Gastrocnemius medialis (tissue), 4 donors: ENCODE measurements at regions not wholly inside any gene's neighbourhood (a gene's known extent, or its start where the extent isn't known, plus 50 kb on each side); places are given as distances from the start of the nearest gene placed in this dataset.

Source experiments
- ATAC-seq, 2 donors: fragments of 150-250 bp; one replicate each; pipeline ENCODE4 v1.9.1; 2016
- DNase-seq, 2 donors: peaks; one replicate each; pipeline ENCODE4 v3.0.0-alpha.2; 2019
- H3K27ac ChIP-seq, 4 donors: fragments of 200-600 bp; sonication (generic); 1 replicate in 1 of 4; 2 replicates in 3 of 4; pipeline ENCODE4 v1.5.1; 2016 to 2018; ENCODE audit warnings: mild to moderate bottlenecking in 2 of 4, moderate library complexity in 1 of 4
- H3K27me3 ChIP-seq, 3 donors: fragments of 200-600 bp; sonication (generic) in 2 of 3; 1 replicate in 1 of 3; 2 replicates in 2 of 3; pipeline versions ENCODE4 v1.5.1 to v1.6.0; 2016 to 2019; ENCODE audit warnings: mild to moderate bottlenecking in 1 of 3, moderate library complexity in 1 of 3
- H3K36me3 ChIP-seq, 2 donors: fragments of 200-600 bp; sonication (generic) in 1 of 2; one replicate each; pipeline ENCODE4 v1.5.1; 2017 to 2018
- H3K4me1 ChIP-seq, 2 donors: fragments of 200-600 bp; sonication (generic) in 1 of 2; one replicate each; pipeline ENCODE4 v1.5.1; 2016 to 2017; ENCODE audit warnings: mild to moderate bottlenecking in 2 of 2
- H3K4me3 ChIP-seq, 4 donors: fragments of 200-600 bp; sonication (generic) in 3 of 4; 1 replicate in 1 of 4; 2 replicates in 3 of 4; pipeline ENCODE4 v1.5.1; 2016 to 2019; ENCODE audit warnings: mild to moderate bottlenecking in 2 of 4
- H3K9me3 ChIP-seq, 3 donors: fragments of 200-600 bp; sonication (generic) in 2 of 3; 1 replicate in 1 of 3; 2 replicates in 2 of 3; pipeline ENCODE4 v1.5.1; 2016 to 2019
- POLR2A ChIP-seq, 2 donors: fragments of 450-650 bp; IDR thresholded peaks; one replicate each; pipeline ENCODE4 v1.6.1; 2017; ENCODE audit warnings: antibody characterized with exemption in 2 of 2, mild to moderate bottlenecking in 2 of 2, moderate library complexity in 2 of 2
- in situ Hi-C, 4 donors: fragments of 200-750 bp; cut with MboI; loops; one replicate each; pipeline versions ENCODE4 v1.15.0 to v1.8.0; 2017; ENCODE audit warnings: low sequenced_read_pairs in 4 of 4
- intact Hi-C: fragments of 100-400 bp; cut with DNase I; formaldehyde crosslinking; loops from one replicate; pipeline ENCODE4 v1.15.1; 2023; ENCODE audit warnings: low total_unique reads
- TF ChIP-seq, protein P1 (sequence below), 5 experiments: fragments of 450-650 bp in 3 of 5; fragments of 200-600 bp in 2 of 5; sonication (generic) in 2 of 5; IDR thresholded peaks in 4 of 5; conservative IDR thresholded peaks in 1 of 5; 1 replicate in 4 of 5; 2 replicates in 1 of 5; pipeline ENCODE4 v1.5.1; 2016 to 2019; ENCODE audit warnings: antibody characterized with exemption in 5 of 5, mild to moderate bottlenecking in 3 of 5, moderate library complexity in 3 of 5

DNA sequence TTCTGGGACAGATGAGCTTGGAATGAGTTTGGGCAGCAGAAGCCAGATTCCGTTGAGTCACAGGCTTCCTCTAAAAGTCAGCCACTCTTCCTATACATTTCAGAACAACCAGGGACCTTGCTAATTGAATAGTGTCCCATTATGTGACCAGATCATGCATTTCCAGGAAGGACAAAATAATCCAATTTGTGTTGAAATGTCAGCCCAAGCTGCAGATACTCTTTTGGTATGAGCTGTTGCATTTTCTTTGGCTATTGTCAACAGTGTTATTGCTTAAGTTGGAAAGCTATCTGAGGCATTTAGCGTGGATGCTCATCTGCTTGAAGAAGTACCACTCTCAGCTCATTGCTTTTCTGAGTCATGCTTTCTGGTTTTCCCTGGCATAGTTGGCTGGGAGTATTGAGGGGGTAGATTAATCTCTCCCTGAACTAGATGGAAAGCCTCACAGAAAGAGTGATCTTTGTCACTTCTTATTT lies 223.7 kb upstream of the HABP2 start:
- ATAC-seq: no peak
- in situ Hi-C loops: no loop called here

DNA sequence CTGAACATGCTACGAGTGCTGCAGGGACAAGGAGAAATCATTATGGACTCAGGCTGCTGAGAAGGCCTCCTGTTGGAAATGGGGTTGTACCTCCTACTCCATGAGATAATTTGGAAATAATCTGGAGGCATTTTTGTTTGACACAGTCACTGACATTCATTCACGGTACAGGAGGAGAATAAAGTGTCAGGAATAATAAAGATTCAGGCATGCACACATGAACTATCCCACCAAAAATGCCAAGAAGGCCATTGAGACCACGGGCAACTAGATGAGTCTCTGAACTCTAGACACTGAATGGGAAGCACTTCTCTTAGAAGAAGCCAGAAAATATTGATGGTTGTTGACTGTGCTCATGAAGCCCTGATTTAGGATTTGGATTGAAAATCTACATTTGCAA lies 220.9 kb upstream of the HABP2 start:
- in situ Hi-C loops: no loop called here
- TF ChIP-seq, protein P1, sequence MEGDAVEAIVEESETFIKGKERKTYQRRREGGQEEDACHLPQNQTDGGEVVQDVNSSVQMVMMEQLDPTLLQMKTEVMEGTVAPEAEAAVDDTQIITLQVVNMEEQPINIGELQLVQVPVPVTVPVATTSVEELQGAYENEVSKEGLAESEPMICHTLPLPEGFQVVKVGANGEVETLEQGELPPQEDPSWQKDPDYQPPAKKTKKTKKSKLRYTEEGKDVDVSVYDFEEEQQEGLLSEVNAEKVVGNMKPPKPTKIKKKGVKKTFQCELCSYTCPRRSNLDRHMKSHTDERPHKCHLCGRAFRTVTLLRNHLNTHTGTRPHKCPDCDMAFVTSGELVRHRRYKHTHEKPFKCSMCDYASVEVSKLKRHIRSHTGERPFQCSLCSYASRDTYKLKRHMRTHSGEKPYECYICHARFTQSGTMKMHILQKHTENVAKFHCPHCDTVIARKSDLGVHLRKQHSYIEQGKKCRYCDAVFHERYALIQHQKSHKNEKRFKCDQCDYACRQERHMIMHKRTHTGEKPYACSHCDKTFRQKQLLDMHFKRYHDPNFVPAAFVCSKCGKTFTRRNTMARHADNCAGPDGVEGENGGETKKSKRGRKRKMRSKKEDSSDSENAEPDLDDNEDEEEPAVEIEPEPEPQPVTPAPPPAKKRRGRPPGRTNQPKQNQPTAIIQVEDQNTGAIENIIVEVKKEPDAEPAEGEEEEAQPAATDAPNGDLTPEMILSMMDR (IDR thresholded peaks at IDR 0.05 in 4 of 5, conservative IDR thresholded peaks at IDR 0.05 in 1 of 5): no peak
- no peak for TF ChIP-seq POLR2A (IDR thresholded peaks at IDR 0.05)

More for the DNA sequence above, 223.7 kb upstream of the HABP2 start:
- intact Hi-C loops: no loop called here
- Histone ChIP-seq H3K36me3 (no peaks in the 10 kb centered on the region), H3K4me3 (no peak overlapping the region), H3K27ac (no peak overlapping the region), H3K4me1 (peaks cover 0 to 6% of the 10 kb centered on the region in 2 donors), H3K9me3 (peaks cover 0 to under 1% (median 0%) of the 10 kb centered on the region in 3 donors), H3K27me3 (no peaks in the 10 kb centered on the region)
- no peak for DNase-seq
- TF ChIP-seq POLR2A (IDR thresholded peaks at IDR 0.05): no peak
- TF ChIP-seq, protein P1 (IDR thresholded peaks at IDR 0.05 in 4 of 5, conservative IDR thresholded peaks at IDR 0.05 in 1 of 5): no peak

DNA sequence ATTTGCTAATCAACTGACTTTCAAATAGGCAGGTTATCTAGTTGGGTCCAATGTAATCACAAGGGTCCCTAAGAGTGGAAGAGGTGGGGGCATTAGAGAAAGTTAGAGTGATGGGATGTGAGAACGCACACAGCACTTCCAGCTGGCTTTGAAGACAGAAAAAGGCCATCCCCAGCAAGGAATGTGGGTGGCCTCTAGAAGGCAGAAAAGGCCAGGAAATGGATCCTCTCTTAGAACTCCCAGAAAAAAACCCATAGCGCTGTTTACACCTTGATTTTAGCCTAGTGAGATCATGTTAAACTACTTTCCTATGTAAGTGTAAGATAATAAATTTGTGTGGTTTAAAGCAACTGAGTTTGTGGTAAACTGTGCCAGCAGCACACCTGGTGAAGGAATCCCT lies 219.5 kb upstream of the HABP2 start:
- Histone ChIP-seq H3K36me3 (no peaks in the 10 kb centered on the region), H3K4me3 (no peak overlapping the region), H3K27me3 (no peaks in the 10 kb centered on the region), H3K27ac (no peak overlapping the region), H3K4me1 (no peaks in the 10 kb centered on the region), H3K9me3 (peaks cover 0 to 2% (median 0%) of the 10 kb centered on the region in 3 donors)
- intact Hi-C loops: no loop called here
- no peak for ATAC-seq
- no peak for TF ChIP-seq POLR2A (IDR thresholded peaks at IDR 0.05)
- TF ChIP-seq, protein P1 (IDR thresholded peaks at IDR 0.05 in 4 of 5, conservative IDR thresholded peaks at IDR 0.05 in 1 of 5): no peak
- in situ Hi-C loops: no loop called here
- DNase-seq: no peak

More for the DNA sequence above, 220.9 kb upstream of the HABP2 start:
- Histone ChIP-seq H3K9me3 (peaks cover 0 to 2% (median 0%) of the 10 kb centered on the region in 3 donors), H3K4me1 (no peaks in the 10 kb centered on the region), H3K27ac (no peak overlapping the region), H3K4me3 (no peak overlapping the region), H3K27me3 (no peaks in the 10 kb centered on the region), H3K36me3 (no peaks in the 10 kb centered on the region)
- no peak for ATAC-seq
- intact Hi-C loops: no loop called here
- DNase-seq: no peak

DNA sequence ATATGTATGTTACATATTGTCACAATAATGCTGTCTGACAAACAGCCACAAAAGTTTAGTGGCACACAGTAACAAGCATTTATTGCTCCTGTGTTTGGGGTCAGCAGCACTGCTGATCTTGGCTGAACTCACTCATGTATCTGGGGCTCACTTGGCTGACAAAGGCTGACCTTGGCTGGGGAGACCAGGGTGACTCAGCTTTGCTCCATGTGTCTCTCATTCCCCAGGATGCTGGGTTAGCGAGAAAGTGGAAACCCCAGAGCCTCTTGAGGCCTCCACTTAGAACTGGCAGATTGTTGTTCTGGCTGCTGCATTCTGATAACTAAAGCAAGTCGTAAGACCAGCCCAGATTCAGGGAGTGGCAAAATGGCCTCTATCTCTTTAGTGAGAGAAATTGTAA lies 217.3 kb upstream of the HABP2 start:
- no peak overlapping the region for H3K4me3 ChIP-seq
- TF ChIP-seq POLR2A (IDR thresholded peaks at IDR 0.05): no peak
- TF ChIP-seq, protein P1 (IDR thresholded peaks at IDR 0.05 in 4 of 5, conservative IDR thresholded peaks at IDR 0.05 in 1 of 5): no peak
- in situ Hi-C loops: no loop called here
- no peaks in the 10 kb centered on the region for H3K27me3 ChIP-seq
- peaks cover 0 to 2% (median 0%) of the 10 kb centered on the region in 3 donors for H3K9me3 ChIP-seq
- no peaks in the 10 kb centered on the region for H3K36me3 ChIP-seq
- intact Hi-C loops: no loop called here
- ATAC-seq (no peak), DNase-seq (no peak)
- no peak overlapping the region for H3K27ac ChIP-seq
- H3K4me1 ChIP-seq: no peaks in the 10 kb centered on the region

DNA sequence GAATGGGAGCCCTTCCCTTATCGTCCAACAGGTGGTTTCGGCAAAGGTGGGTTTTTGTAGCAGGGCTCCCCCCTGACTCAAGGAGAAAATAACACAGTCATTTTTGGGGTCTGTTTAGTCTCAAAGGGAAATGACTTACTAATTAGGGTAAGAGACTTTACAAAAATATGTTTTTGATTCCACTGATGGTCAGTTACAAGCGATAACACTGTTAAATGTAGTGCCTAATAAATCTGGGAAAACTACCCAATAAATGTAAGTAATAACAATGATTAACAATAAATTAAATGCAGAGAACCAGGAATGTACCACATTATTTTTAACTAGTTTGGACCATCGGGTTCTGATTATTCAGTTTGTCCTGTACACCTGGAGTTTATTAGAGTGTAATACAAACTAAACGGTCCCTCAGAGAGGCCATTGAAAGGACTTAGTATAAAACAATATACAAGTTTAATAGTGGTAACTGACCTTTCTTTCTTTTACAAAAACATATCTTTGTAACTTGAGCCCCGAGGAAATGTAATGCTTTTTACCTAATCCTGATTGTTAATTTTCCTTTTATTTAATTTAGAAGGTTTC lies 216.2 kb upstream of the HABP2 start:
- ATAC-seq (no peak), DNase-seq (no peak)
- no peak for TF ChIP-seq POLR2A (IDR thresholded peaks at IDR 0.05)
- TF ChIP-seq, protein P1 (IDR thresholded peaks at IDR 0.05 in 4 of 5, conservative IDR thresholded peaks at IDR 0.05 in 1 of 5): no peak
- Histone ChIP-seq H3K4me3 (no peak overlapping the region), H3K36me3 (no peaks in the 10 kb centered on the region), H3K9me3 (peaks cover 0 to 2% (median 0%) of the 10 kb centered on the region in 3 donors), H3K27me3 (no peaks in the 10 kb centered on the region), H3K27ac (no peak overlapping the region), H3K4me1 (no peaks in the 10 kb centered on the region)
- intact Hi-C loops (no loop called here), in situ Hi-C loops (no loop called here)
